SU-DHL-6 (cell line): ENCODE measurements at regions not wholly inside any gene's neighbourhood (a gene's known extent, or its start where the extent isn't known, plus 50 kb on each side); places are given as distances from the start of the nearest gene placed in this dataset.

Experiments used
- H2AFZ ChIP-seq: fragments of 200-600 bp; sonication (generic); 2 replicates; pipeline ENCODE4 v1.6.1; 2014; ENCODE audit warnings: low read depth, mild to moderate bottlenecking, moderate library complexity, mixed read lengths, antibody characterized with exemption, low read length; ENCODE audit not compliant: severe bottlenecking
- H3F3A ChIP-seq: fragments of 200-600 bp; shearing (Covaris generic); 2 replicates; pipeline ENCODE4 v1.6.0; 2016; ENCODE audit warnings: antibody characterized with exemption, mild to moderate bottlenecking; ENCODE audit not compliant: insufficient read depth
- H3K27ac ChIP-seq: fragments of 200-600 bp; sonication (generic); 2 replicates; pipeline ENCODE4 v1.5.1; 2016; ENCODE audit warnings: low read depth, mild to moderate bottlenecking, low read length, moderate library complexity, mixed read lengths
- H3K27me3 ChIP-seq: fragments of 200-600 bp; sonication (generic), shearing (Covaris generic); 2 replicates; pipeline ENCODE4 v1.6.0; 2014; ENCODE audit warnings: mild to moderate bottlenecking, low read length
- H3K36me3 ChIP-seq: fragments of 200-600 bp; sonication (generic); 2 replicates; pipeline ENCODE4 v1.6.1; 2014; ENCODE audit warnings: mild to moderate bottlenecking, low read length, mixed read lengths
- H3K4me2 ChIP-seq: fragments of 300-600, 200-600 bp; shearing (Covaris generic), sonication (generic); 2 replicates; pipeline ENCODE4 v1.6.0; 2014; ENCODE audit warnings: low read length, low read depth, mild to moderate bottlenecking; ENCODE audit not compliant: poor library complexity, severe bottlenecking
- H3K4me3 ChIP-seq: fragments of 200-600 bp; sonication (generic); 2 replicates; pipeline ENCODE4 v1.5.1; 2014; ENCODE audit warnings: antibody characterized with exemption, low read length, mild to moderate bottlenecking, mixed read lengths; ENCODE audit not compliant: insufficient read depth, poor library complexity, severe bottlenecking
- H3K79me2 ChIP-seq: fragments of 200-600 bp; sonication (generic); 2 replicates; pipeline ENCODE4 v1.6.1; 2014; ENCODE audit warnings: mild to moderate bottlenecking, low read length, moderate library complexity; ENCODE audit not compliant: insufficient read depth
- H3K9ac ChIP-seq: fragments of 200-600 bp; sonication (generic); 2 replicates; pipeline ENCODE4 v1.7.0; 2014; ENCODE audit warnings: mild to moderate bottlenecking, low read length
- H3K9me2 ChIP-seq: fragments of 200-600 bp; sonication (generic); replicated peaks from 2 replicates; pipeline ENCODE4 v1.6.1; 2014; ENCODE audit warnings: low read length; ENCODE audit not compliant: insufficient read depth
- H3K9me3 ChIP-seq: fragments of 200-600 bp; sonication (generic); 2 replicates; pipeline ENCODE4 v1.6.1; 2014; ENCODE audit warnings: low read length, mixed read lengths; ENCODE audit not compliant: insufficient read depth
- H4K20me1 ChIP-seq: fragments of 200-600 bp; sonication (generic); 2 replicates; pipeline ENCODE4 v1.6.1; 2014; ENCODE audit warnings: low read depth, mild to moderate bottlenecking, antibody characterized with exemption, low read length, moderate library complexity, mixed read lengths
- EZH2phosphoT487 ChIP-seq: fragments of 200-600 bp; sonication (generic), shearing (Covaris generic); conservative IDR thresholded peaks from 2 replicates; pipeline ENCODE4 v1.6.1; 2018; ENCODE audit warnings: mild to moderate bottlenecking, antibody characterized with exemption, low read length, moderate library complexity, mixed read lengths
- TF ChIP-seq, protein P1 (sequence below): fragments of 200-600 bp; sonication (generic); IDR thresholded peaks from one replicate; pipeline ENCODE4 v1.5.1; 2017; ENCODE audit warnings: antibody characterized with exemption, mild to moderate bottlenecking, low read length, moderate library complexity; ENCODE audit not compliant: insufficient read depth, poor library complexity, severe bottlenecking

DNA sequence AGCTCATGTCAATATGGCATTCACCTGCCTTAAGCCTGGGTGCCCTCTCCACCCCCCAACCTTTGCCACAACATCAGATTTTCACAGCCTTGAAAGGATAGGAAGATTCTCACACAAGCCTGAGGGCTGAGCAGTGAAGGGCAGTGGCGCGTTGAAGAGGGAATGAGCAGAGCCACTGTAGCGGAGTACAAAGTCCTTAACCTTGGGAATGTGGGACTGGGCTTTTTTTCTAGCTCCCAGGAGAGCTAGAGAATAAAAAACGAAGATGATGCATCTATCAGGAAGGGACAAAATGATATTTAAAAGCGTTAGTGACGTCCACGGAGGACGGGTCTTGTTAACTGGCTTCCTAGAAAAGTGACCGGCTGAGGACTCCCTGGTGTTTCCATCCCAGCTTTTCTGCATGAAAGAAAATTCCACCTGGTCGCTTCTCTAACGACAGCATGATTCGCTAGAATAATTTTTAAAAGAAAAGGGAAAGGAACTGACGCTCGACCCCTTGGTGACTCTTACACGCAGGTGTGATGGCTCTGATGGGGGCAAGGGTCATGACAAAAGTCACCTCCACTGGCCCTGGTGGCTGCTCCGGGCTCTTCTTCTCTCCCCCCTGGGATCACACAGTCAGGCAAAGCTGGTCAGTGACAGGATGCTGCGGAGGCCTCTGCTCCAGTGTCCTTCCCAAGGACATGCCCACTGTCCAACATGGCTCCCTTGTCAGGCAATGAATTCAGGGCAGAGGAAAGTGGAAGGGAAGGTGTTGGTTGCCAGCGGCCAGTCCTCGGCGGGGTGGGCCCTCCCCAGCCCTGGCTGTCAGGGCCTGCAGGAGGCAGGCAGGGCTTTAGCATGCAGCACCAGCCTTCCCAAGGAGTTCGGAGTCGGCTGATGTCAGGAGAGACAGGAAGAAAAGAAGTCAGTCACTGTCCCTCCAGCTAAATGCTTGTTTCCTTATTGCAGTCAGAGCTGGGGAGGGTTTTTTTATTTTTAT lies 58.4 kb upstream of the IRX3 start:
- Histone ChIP-seq H3K27ac (no peak overlapping the region), H3K27me3 (no peaks in the 10 kb centered on the region), H3F3A (no peaks in the 10 kb centered on the region), H3K4me3 (no peak overlapping the region), H3K36me3 (no peaks in the 10 kb centered on the region), H4K20me1 (no peaks in the 10 kb centered on the region), H2AFZ (no peak overlapping the region), H3K79me2 (no peaks in the 10 kb centered on the region), H3K9ac (no peak overlapping the region), H3K9me3 (no peaks in the 10 kb centered on the region), H3K4me2 (no peak overlapping the region), H3K9me2 (no peaks in the 10 kb centered on the region)
- TF ChIP-seq EZH2phosphoT487, result no peak
- TF ChIP-seq, protein P1, sequence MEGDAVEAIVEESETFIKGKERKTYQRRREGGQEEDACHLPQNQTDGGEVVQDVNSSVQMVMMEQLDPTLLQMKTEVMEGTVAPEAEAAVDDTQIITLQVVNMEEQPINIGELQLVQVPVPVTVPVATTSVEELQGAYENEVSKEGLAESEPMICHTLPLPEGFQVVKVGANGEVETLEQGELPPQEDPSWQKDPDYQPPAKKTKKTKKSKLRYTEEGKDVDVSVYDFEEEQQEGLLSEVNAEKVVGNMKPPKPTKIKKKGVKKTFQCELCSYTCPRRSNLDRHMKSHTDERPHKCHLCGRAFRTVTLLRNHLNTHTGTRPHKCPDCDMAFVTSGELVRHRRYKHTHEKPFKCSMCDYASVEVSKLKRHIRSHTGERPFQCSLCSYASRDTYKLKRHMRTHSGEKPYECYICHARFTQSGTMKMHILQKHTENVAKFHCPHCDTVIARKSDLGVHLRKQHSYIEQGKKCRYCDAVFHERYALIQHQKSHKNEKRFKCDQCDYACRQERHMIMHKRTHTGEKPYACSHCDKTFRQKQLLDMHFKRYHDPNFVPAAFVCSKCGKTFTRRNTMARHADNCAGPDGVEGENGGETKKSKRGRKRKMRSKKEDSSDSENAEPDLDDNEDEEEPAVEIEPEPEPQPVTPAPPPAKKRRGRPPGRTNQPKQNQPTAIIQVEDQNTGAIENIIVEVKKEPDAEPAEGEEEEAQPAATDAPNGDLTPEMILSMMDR, result no peak

DNA sequence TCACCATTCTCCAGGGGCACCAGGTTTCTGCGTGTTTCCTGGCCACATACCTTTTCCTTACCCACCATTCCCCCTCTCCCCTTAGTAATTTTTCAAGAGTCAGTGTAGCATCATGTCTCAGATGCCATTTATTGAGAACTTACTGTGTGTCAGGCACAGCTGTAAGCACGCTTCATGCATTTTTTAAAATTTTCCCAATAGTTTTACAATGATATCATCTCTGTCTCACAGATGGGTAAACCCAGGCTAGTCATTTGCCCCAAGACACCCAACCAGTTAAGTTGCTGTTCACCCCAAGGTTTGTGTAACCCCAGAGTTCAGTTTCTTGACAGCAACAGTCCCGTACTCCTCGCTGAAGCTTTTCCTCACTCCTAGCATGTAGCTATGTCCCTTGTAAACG lies 56.4 kb upstream of the IRX3 start:
- Histone ChIP-seq H3K9me3 (no peaks in the 10 kb centered on the region), H2AFZ (no peak overlapping the region), H3K9ac (no peak overlapping the region), H3K9me2 (no peaks in the 10 kb centered on the region), H4K20me1 (no peaks in the 10 kb centered on the region), H3K4me2 (no peak overlapping the region), H3K27ac (no peak overlapping the region), H3F3A (no peaks in the 10 kb centered on the region), H3K36me3 (no peaks in the 10 kb centered on the region), H3K4me3 (no peak overlapping the region), H3K27me3 (no peaks in the 10 kb centered on the region), H3K79me2 (no peaks in the 10 kb centered on the region)
- TF ChIP-seq, protein P1, result no peak
- no peak for TF ChIP-seq EZH2phosphoT487

DNA sequence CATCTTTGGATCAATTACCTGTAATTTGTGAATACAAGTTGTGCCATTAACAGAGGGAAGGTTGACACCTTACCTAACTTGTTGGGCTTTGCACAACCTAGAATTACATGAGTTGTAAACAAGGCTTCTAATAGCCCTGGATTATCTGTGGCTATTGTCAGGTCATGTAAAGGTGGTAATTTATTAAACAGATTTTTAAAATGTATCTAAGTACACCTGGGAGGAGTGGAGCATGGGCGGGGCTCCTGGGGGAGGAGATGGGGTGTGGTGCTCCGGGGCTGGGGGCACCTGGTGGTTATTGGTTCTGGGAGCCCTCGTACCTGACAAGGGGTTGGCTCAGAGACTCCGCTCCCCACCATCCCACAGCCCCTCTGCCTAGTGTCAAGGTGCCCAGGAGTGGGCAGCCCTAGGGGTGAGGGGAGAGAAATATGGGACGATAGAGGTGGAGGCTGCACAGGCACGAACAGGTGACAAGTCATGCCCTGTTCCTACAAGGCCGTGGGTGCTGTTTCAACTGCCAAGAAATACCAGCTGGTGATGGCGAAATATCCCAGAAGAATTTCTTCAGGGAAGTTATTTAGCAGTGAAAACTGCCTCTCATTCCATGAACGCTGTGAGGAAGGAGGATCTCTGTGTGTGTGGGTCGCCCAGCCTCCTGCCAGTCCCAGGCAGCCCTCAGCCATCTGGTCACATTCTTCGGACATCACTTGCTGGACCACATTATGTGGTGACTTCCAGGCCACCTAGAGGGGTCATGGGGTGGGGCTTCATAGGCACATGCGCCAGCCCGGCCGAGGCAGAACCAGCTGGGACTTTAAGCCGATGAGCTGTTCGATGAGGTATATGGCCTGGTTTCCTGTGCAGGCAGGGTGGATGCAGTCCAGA lies 55.5 kb upstream of the IRX3 start:
- H3K79me2 ChIP-seq, result no peaks in the 10 kb centered on the region
- H3K9me3 ChIP-seq, result no peaks in the 10 kb centered on the region
- H3K9me2 ChIP-seq, result no peaks in the 10 kb centered on the region
- no peak overlapping the region for H3K4me3 ChIP-seq
- no peaks in the 10 kb centered on the region for H3K27me3 ChIP-seq
- H3K36me3 ChIP-seq, result no peaks in the 10 kb centered on the region
- no peak overlapping the region for H3K9ac ChIP-seq
- no peaks in the 10 kb centered on the region for H4K20me1 ChIP-seq
- H3K4me2 ChIP-seq, result no peak overlapping the region
- TF ChIP-seq, protein P1, result no peak
- TF ChIP-seq EZH2phosphoT487, result no peak
- no peak overlapping the region for H2AFZ ChIP-seq
- H3K27ac ChIP-seq, result no peak overlapping the region
- H3F3A ChIP-seq, result no peaks in the 10 kb centered on the region
